ENCODE measurements at regions not wholly inside any gene's neighbourhood (a gene's known extent, or its start where the extent isn't known, plus 50 kb on each side); places are given as distances from the start of the nearest gene placed in this dataset.

- Histone ChIP-seq H2AFZ (ENCODE audit: insufficient read depth, low read length, poor library complexity) (no peak overlapping the region), H3K79me1 (ENCODE audit: low read length) (peaks cover 15% of the 10 kb centered on the region), H3K9me3 (ENCODE audit: insufficient read depth, low read depth, low read length) (peaks cover 2% of the 10 kb centered on the region), H2BK12ac (ENCODE audit: low read length) (no peak overlapping the region), H2AK5ac (ENCODE audit: low read length) (no peak overlapping the region), H3K4me3 (ENCODE audit: low read depth, low read length) (no peak overlapping the region), H3K27ac (ENCODE audit: low read depth, low read length) (no peak overlapping the region), H3K79me2 (ENCODE audit: control insufficient read depth, insufficient read depth, low read length, poor library complexity) (no peaks in the 10 kb centered on the region), H3K4me2 (ENCODE audit: low read length) (no peak overlapping the region), H3K36me3 (ENCODE audit: control insufficient read depth in 1 of 2, insufficient read depth in 2 of 2, low read length in 2 of 2) (no peaks in the 10 kb centered on the region), H4K8ac (ENCODE audit: low read depth, low read length) (no peak overlapping the region), H2BK120ac (ENCODE audit: insufficient read depth, low read length, poor library complexity) (no peak overlapping the region), H3K4ac (ENCODE audit: low read depth, low read length) (no peak overlapping the region), H3K27me3 (ENCODE audit: insufficient read depth, low read length) (no peaks in the 10 kb centered on the region), H3K4me1 (ENCODE audit: control insufficient read depth in 1 of 2, insufficient read depth in 2 of 2, low read length in 2 of 2) (peaks cover 7 to 14% of the 10 kb centered on the region in 2 experiments), H3K14ac (ENCODE audit: low read length) (no peak overlapping the region), H3K9ac (ENCODE audit: low read length) (no peak overlapping the region), H3K23ac (ENCODE audit: low read length) (no peak overlapping the region), H4K12ac (ENCODE audit: low read depth, low read length) (no peak overlapping the region), H2BK5ac (ENCODE audit: low read depth, low read length, poor library complexity) (no peak overlapping the region), H4K91ac (ENCODE audit: low read depth, low read length) (no peak overlapping the region), H3K18ac (ENCODE audit: low read length) (no peak overlapping the region)
- no CpG with 5 or more reads among the region's 6 CpGs for WGBS (ENCODE audit: extremely low coverage, insufficient coverage, insufficient read length)
- no peak for DNase-seq
Measured at GRCh38 chr2:8588831-8589191, 93.0 kb upstream of the ID2 start.

DNA sequence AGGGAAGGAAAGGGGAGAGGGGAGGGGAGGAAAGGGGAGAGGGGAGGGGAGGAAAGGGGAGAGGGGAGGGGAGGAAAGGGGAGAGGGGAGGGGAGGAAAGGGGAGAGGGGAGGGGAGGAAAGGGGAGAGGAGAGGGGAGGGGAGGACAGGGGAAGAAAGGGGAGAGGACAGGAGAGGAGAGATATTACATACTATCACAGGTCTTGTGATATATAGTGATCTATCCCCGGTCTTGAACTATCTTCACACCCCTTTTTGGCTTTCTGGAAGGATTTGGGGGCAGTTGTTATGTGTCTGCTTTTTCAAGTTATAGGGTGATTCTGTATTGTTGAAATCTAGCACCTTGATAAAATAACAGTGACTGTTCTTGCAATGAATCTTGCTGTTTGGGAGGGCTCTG lies 92.1 kb upstream of the ID2 start:
- H3K23ac ChIP-seq (ENCODE audit: low read length), result no peak overlapping the region
- H3K36me3 ChIP-seq (ENCODE audit: control insufficient read depth in 1 of 2, insufficient read depth in 2 of 2, low read length in 2 of 2), result no peaks in the 10 kb centered on the region
- H3K27ac ChIP-seq (ENCODE audit: low read depth, low read length), result no peak overlapping the region
- H2BK5ac ChIP-seq (ENCODE audit: low read depth, low read length, poor library complexity), result no peak overlapping the region
- H3K18ac ChIP-seq (ENCODE audit: low read length), result no peak overlapping the region
- DNase-seq, result no peak
- no peaks in the 10 kb centered on the region for H3K27me3 ChIP-seq (ENCODE audit: insufficient read depth, low read length)
- H4K8ac ChIP-seq (ENCODE audit: low read depth, low read length), result no peak overlapping the region
- peaks cover under 1 to 6% of the 10 kb centered on the region in 2 experiments for H3K4me1 ChIP-seq (ENCODE audit: control insufficient read depth in 1 of 2, insufficient read depth in 2 of 2, low read length in 2 of 2)
- no peak overlapping the region for H3K4me2 ChIP-seq (ENCODE audit: low read length)
- WGBS (ENCODE audit: extremely low coverage, insufficient coverage, insufficient read length), result no CpG with 5 or more reads among the region's 1 CpG
- H3K4me3 ChIP-seq (ENCODE audit: low read depth, low read length), result no peak overlapping the region
- no peaks in the 10 kb centered on the region for H3K79me2 ChIP-seq (ENCODE audit: control insufficient read depth, insufficient read depth, low read length, poor library complexity)
- H2AFZ ChIP-seq (ENCODE audit: insufficient read depth, low read length, poor library complexity), result no peak overlapping the region
- H2BK120ac ChIP-seq (ENCODE audit: insufficient read depth, low read length, poor library complexity), result no peak overlapping the region
- H4K12ac ChIP-seq (ENCODE audit: low read depth, low read length), result no peak overlapping the region
- no peak overlapping the region for H4K91ac ChIP-seq (ENCODE audit: low read depth, low read length)
- no peak overlapping the region for H2AK5ac ChIP-seq (ENCODE audit: low read length)
- H3K4ac ChIP-seq (ENCODE audit: low read depth, low read length), result no peak overlapping the region
- peaks cover 2% of the 10 kb centered on the region for H3K9me3 ChIP-seq (ENCODE audit: insufficient read depth, low read depth, low read length)
- no peak overlapping the region for H2BK12ac ChIP-seq (ENCODE audit: low read length)
- H3K9ac ChIP-seq (ENCODE audit: low read length), result no peak overlapping the region
- no peak overlapping the region for H3K14ac ChIP-seq (ENCODE audit: low read length)
- H3K79me1 ChIP-seq (ENCODE audit: low read length), result peaks cover 11% of the 10 kb centered on the region

DNA sequence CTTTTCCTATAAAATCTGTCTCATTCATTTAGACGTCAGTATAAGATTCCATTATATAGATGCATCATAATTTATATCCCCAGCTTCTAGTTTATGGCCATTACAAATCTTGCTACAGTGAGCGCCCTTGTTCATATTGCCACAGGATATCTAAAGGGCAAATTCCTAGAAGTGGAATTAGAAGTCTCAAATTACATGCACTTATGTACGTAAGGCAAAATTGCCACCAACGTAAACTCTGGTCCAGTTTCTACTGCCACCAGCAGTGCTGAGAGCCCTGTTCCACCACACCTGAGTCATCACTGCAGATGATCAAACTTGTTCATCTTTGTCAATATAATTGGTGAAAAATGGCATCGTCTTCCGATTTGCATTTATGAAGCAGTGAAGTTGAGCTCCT lies 90.9 kb upstream of the ID2 start:
- Histone ChIP-seq H4K12ac (ENCODE audit: low read depth, low read length) (no peak overlapping the region), H3K4me2 (ENCODE audit: low read length) (no peak overlapping the region), H3K18ac (ENCODE audit: low read length) (no peak overlapping the region), H3K14ac (ENCODE audit: low read length) (no peak overlapping the region), H3K4me3 (ENCODE audit: low read depth, low read length) (no peak overlapping the region), H2BK5ac (ENCODE audit: low read depth, low read length, poor library complexity) (no peak overlapping the region), H3K23ac (ENCODE audit: low read length) (no peak overlapping the region), H2AFZ (ENCODE audit: insufficient read depth, low read length, poor library complexity) (no peak overlapping the region), H2AK5ac (ENCODE audit: low read length) (no peak overlapping the region), H3K27me3 (ENCODE audit: insufficient read depth, low read length) (no peaks in the 10 kb centered on the region), H3K9me3 (ENCODE audit: insufficient read depth, low read depth, low read length) (peaks cover 2% of the 10 kb centered on the region), H3K4ac (ENCODE audit: low read depth, low read length) (no peak overlapping the region), H3K36me3 (ENCODE audit: control insufficient read depth in 1 of 2, insufficient read depth in 2 of 2, low read length in 2 of 2) (no peaks in the 10 kb centered on the region), H3K27ac (ENCODE audit: low read depth, low read length) (no peak overlapping the region), H2BK12ac (ENCODE audit: low read length) (no peak overlapping the region), H2BK120ac (ENCODE audit: insufficient read depth, low read length, poor library complexity) (no peak overlapping the region), H4K8ac (ENCODE audit: low read depth, low read length) (no peak overlapping the region), H3K9ac (ENCODE audit: low read length) (no peak overlapping the region), H3K4me1 (ENCODE audit: control insufficient read depth in 1 of 2, insufficient read depth in 2 of 2, low read length in 2 of 2) (peaks cover 0 to 5% of the 10 kb centered on the region in 2 experiments), H4K91ac (ENCODE audit: low read depth, low read length) (no peak overlapping the region), H3K79me1 (ENCODE audit: low read length) (peaks cover 15% of the 10 kb centered on the region), H3K79me2 (ENCODE audit: control insufficient read depth, insufficient read depth, low read length, poor library complexity) (no peaks in the 10 kb centered on the region)
- no CpG with 5 or more reads among the region's 6 CpGs for WGBS (ENCODE audit: extremely low coverage, insufficient coverage, insufficient read length)
- DNase-seq, result peak; percentile 42 to 76

GRCh38 chr2:8592736-8593135 lies 89.1 kb upstream of the ID2 start:
- Histone ChIP-seq H3K4me2 (ENCODE audit: low read length) (no peak overlapping the region), H3K27ac (ENCODE audit: low read depth, low read length) (no peak overlapping the region), H2BK120ac (ENCODE audit: insufficient read depth, low read length, poor library complexity) (no peak overlapping the region), H4K91ac (ENCODE audit: low read depth, low read length) (no peak overlapping the region), H3K4ac (ENCODE audit: low read depth, low read length) (no peak overlapping the region), H2AFZ (ENCODE audit: insufficient read depth, low read length, poor library complexity) (no peak overlapping the region), H3K9me3 (ENCODE audit: insufficient read depth, low read depth, low read length) (peaks cover 3% of the 10 kb centered on the region), H2BK5ac (ENCODE audit: low read depth, low read length, poor library complexity) (no peak overlapping the region), H4K8ac (ENCODE audit: low read depth, low read length) (no peak overlapping the region), H3K4me3 (ENCODE audit: low read depth, low read length) (peak overlapping the region; percentile 32), H3K79me1 (ENCODE audit: low read length) (peaks cover 16% of the 10 kb centered on the region), H3K23ac (ENCODE audit: low read length) (no peak overlapping the region), H3K79me2 (ENCODE audit: control insufficient read depth, insufficient read depth, low read length, poor library complexity) (no peaks in the 10 kb centered on the region), H4K12ac (ENCODE audit: low read depth, low read length) (no peak overlapping the region), H2AK5ac (ENCODE audit: low read length) (peak overlapping the region; percentile 56), H3K27me3 (ENCODE audit: insufficient read depth, low read length) (no peaks in the 10 kb centered on the region), H3K14ac (ENCODE audit: low read length) (no peak overlapping the region), H3K36me3 (ENCODE audit: control insufficient read depth in 1 of 2, insufficient read depth in 2 of 2, low read length in 2 of 2) (no peaks in the 10 kb centered on the region), H3K18ac (ENCODE audit: low read length) (no peak overlapping the region), H2BK12ac (ENCODE audit: low read length) (no peak overlapping the region), H3K4me1 (ENCODE audit: control insufficient read depth in 1 of 2, insufficient read depth in 2 of 2, low read length in 2 of 2) (peaks cover 4 to 5% of the 10 kb centered on the region in 2 experiments), H3K9ac (ENCODE audit: low read length) (no peak overlapping the region)
- peak; percentile 42 to 67 for DNase-seq
- no CpG with 5 or more reads among the region's 7 CpGs for WGBS (ENCODE audit: extremely low coverage, insufficient coverage, insufficient read length)

Measured in trophoblast cell (in vitro differentiated cells and primary cell).